HCT116 (cell line): ENCODE measurements at regions not wholly inside any gene's neighbourhood (a gene's known extent, or its start where the extent isn't known, plus 50 kb on each side); places are given as distances from the start of the nearest gene placed in this dataset.

ENCODE experiments used
- ATAC-seq: fragments of 200-7000 bp; cut with Tn5 transposase; 2 replicates; pipeline ENCODE4 v1.9.1; 2020; ENCODE audit warnings: mild to moderate bottlenecking, moderate library complexity
- BruUV-seq: library from RNA; stranded (reverse); fragments of 400-500 nt; replicated peaks from 2 replicates; lab custom pipeline; 2021; lab: Mats Ljungman, UMichigan
- CTCF ChIA-PET: fragments of 300-600 bp; sonication (Branson Sonifier 250); formaldehyde crosslinking; loops from one replicate; lab custom pipeline; 2021; ENCODE audit warnings: antibody characterized with exemption; lab: Charles Lee
- POLR2A ChIA-PET: fragments of 300-600, 350-600 bp; sonication (Branson Sonifier 250); formaldehyde crosslinking; loops from one replicate; lab custom pipeline; 2021; ENCODE audit warnings: antibody characterized with exemption; lab: Charles Lee
- RAD21 ChIA-PET, 2 experiments: fragments of 300-600 bp; sonication (Branson Sonifier 250); formaldehyde crosslinking; loops; one replicate each; lab custom pipeline; 2023; ENCODE audit warnings: low total read pairs in 2 of 2; ENCODE audit not compliant: uncharacterized antibody in 2 of 2, unreplicated experiment in 2 of 2, low non-redundant PET in 1 of 2; lab: Charles Lee
- DNase-seq: peaks from one replicate; pipeline ENCODE4 v3.0.0-alpha.2; 2010; ENCODE audit warnings: low read depth, low spot score
- H2AFZ ChIP-seq: fragments of 200-600 bp; shearing (Covaris generic), sonication (generic); 2 replicates; pipeline ENCODE4 v1.6.1; 2017; ENCODE audit warnings: low read depth, mixed run types, mixed read lengths, antibody characterized with exemption, low read length; ENCODE audit not compliant: poor library complexity, severe bottlenecking
- H3K27ac ChIP-seq: 2 replicates; pipeline ENCODE4 v1.5.1; 2012; ENCODE audit warnings: low read depth, low read length
- H3K27me3 ChIP-seq: fragments of 200-600 bp; sonication (generic); 2 replicates; pipeline ENCODE4 v1.6.1; 2016; ENCODE audit warnings: mixed run types, low read length, mixed read lengths; ENCODE audit not compliant: insufficient read depth
- H3K36me3 ChIP-seq, 2 experiments: fragments of 200-500 bp in 1 of 2; fragments of 200-600 bp in 1 of 2; sonication (Bioruptor generic) in 1 of 2; sonication (generic) in 1 of 2; 2 replicates each; pipeline versions ENCODE4 v1.5.1 to v1.6.1; 2014 to 2016; ENCODE audit warnings: low read length in 2 of 2, inconsistent platforms in 1 of 2, mixed read lengths in 1 of 2, mixed run types in 1 of 2; ENCODE audit not compliant: insufficient read depth in 2 of 2, control insufficient read depth in 1 of 2
- H3K4me1 ChIP-seq, 2 experiments: fragments of 200-600 bp in 1 of 2; sonication (generic) in 1 of 2; 2 replicates each; pipeline versions ENCODE4 v1.5.1 to v1.6.1; 2012 to 2017; ENCODE audit warnings: low read length in 2 of 2, inconsistent platforms in 1 of 2, mild to moderate bottlenecking in 1 of 2, mixed read lengths in 1 of 2, mixed run types in 1 of 2, moderate library complexity in 1 of 2; ENCODE audit not compliant: insufficient read depth in 2 of 2, control insufficient read depth in 1 of 2
- H3K4me2 ChIP-seq: fragments of 200-600 bp; sonication (generic); 2 replicates; pipeline ENCODE4 v1.6.1; 2017; ENCODE audit warnings: mixed run types, low read length, mixed read lengths
- H3K4me3 ChIP-seq, 2 experiments: fragments of 200-600 bp in 1 of 2; sonication (generic) in 1 of 2; replicated peaks in 1 of 2; 2 replicates each; pipeline ENCODE4 v1.5.1; 2011 to 2016; ENCODE audit warnings: low read length in 2 of 2, control low read depth in 1 of 2, low read depth in 1 of 2, mild to moderate bottlenecking in 1 of 2, mixed read lengths in 1 of 2, mixed run types in 1 of 2
- H3K79me2 ChIP-seq: fragments of 200-600 bp; sonication (generic); 2 replicates; pipeline ENCODE4 v1.6.1; 2017; ENCODE audit warnings: mild to moderate bottlenecking, mixed run types, low read length, moderate library complexity, mixed read lengths; ENCODE audit not compliant: insufficient read depth
- H3K9ac ChIP-seq: fragments of 200-600 bp; sonication (generic); 2 replicates; pipeline ENCODE4 v1.6.1; 2016; ENCODE audit warnings: low read length, mixed read lengths
- H3K9me2 ChIP-seq: fragments of 200-600 bp; sonication (generic), shearing (Covaris generic); 2 replicates; pipeline ENCODE4 v1.6.1; 2017; ENCODE audit warnings: mixed run types, mild to moderate bottlenecking, moderate library complexity; ENCODE audit not compliant: insufficient read depth
- H3K9me3 ChIP-seq, 2 experiments: fragments of 200-500 bp in 1 of 2; fragments of 200-600 bp in 1 of 2; sonication (Bioruptor generic) in 1 of 2; sonication (generic) in 1 of 2; 2 replicates each; pipeline ENCODE4 v1.6.1; 2014 to 2017; ENCODE audit warnings: low read length in 2 of 2, mixed read lengths in 2 of 2, inconsistent platforms in 1 of 2, low read depth in 1 of 2, mild to moderate bottlenecking in 1 of 2, mixed run types in 1 of 2, moderate library complexity in 1 of 2; ENCODE audit not compliant: control insufficient read depth in 1 of 2, insufficient read depth in 1 of 2
- H4K20me1 ChIP-seq: fragments of 200-600 bp; sonication (generic), shearing (Covaris generic); 2 replicates; pipeline ENCODE4 v1.6.1; 2017; ENCODE audit warnings: mixed run types, mild to moderate bottlenecking, moderate library complexity; ENCODE audit not compliant: insufficient read depth
- ATF3 ChIP-seq: IDR thresholded peaks from 2 replicates; pipeline ENCODE4 v1.6.1; 2012
- CTCF ChIP-seq, 3 experiments: fragments of 200-600 bp in 1 of 3; sonication (generic) in 1 of 3; IDR thresholded peaks in 2 of 3; conservative IDR thresholded peaks in 1 of 3; 2 replicates each; pipeline ENCODE4 v1.5.1; 2012 to 2017; ENCODE audit warnings: low read depth in 2 of 3, low read length in 2 of 3, antibody characterized with exemption in 1 of 3, borderline replicate concordance in 1 of 3, control low read depth in 1 of 3, mild to moderate bottlenecking in 1 of 3, mixed read lengths in 1 of 3, mixed run types in 1 of 3, moderate library complexity in 1 of 3; ENCODE audit not compliant: insufficient read depth in 1 of 3
- EGR1 ChIP-seq: IDR thresholded peaks from 2 replicates; pipeline ENCODE4 v1.6.1; 2012; ENCODE audit warnings: low read depth
- ELF1 ChIP-seq: IDR thresholded peaks from 2 replicates; pipeline ENCODE4 v1.6.1; 2012; ENCODE audit warnings: low read depth, borderline replicate concordance
- JUND ChIP-seq: IDR thresholded peaks from 2 replicates; pipeline ENCODE4 v1.6.1; 2012
- POLR2A ChIP-seq: IDR thresholded peaks from 2 replicates; pipeline ENCODE4 v1.7.0; 2011; ENCODE audit warnings: borderline replicate concordance; ENCODE audit not compliant: insufficient read depth, insufficient read length; ENCODE audit errors: extremely low read depth
- REST ChIP-seq: IDR thresholded peaks from 2 replicates; pipeline ENCODE4 v1.6.1; 2012; ENCODE audit warnings: low read depth
- SRF ChIP-seq: IDR thresholded peaks from 2 replicates; pipeline ENCODE4 v1.6.1; 2012; ENCODE audit warnings: low read depth
- TCF7L2 ChIP-seq: IDR thresholded peaks from 2 replicates; pipeline ENCODE4 v1.7.0; 2011; ENCODE audit warnings: borderline replicate concordance, inconsistent platforms; ENCODE audit not compliant: insufficient read depth, insufficient read length; ENCODE audit errors: extremely low read depth
- YY1 ChIP-seq: IDR thresholded peaks from 2 replicates; pipeline ENCODE4 v1.6.1; 2011; ENCODE audit warnings: low read length, low read depth, moderate library complexity, mild to moderate bottlenecking; ENCODE audit not compliant: insufficient replicate concordance; ENCODE audit errors: extremely low read depth
- ZBTB33 ChIP-seq: IDR thresholded peaks from 2 replicates; pipeline ENCODE4 v1.6.1; 2011; ENCODE audit warnings: mild to moderate bottlenecking, low read length, moderate library complexity; ENCODE audit not compliant: insufficient replicate concordance; ENCODE audit errors: extremely low read depth
- ZFX ChIP-seq: fragments of 450-650 bp; IDR thresholded peaks from 2 replicates; pipeline ENCODE4 v1.6.1; 2017
- ZNF274 ChIP-seq: fragments of 200-500 bp; sonication (Bioruptor generic); IDR thresholded peaks from 2 replicates; pipeline ENCODE4 v1.6.1; 2014; ENCODE audit warnings: mild to moderate bottlenecking, low read depth, low read length, inconsistent platforms
- intact Hi-C: fragments of 100-400 bp; cut with micrococcal nuclease; formaldehyde crosslinking; loops from 2 replicates; pipeline ENCODE4 v1.10.0; 2022

- Histone ChIP-seq H2AFZ (no peak overlapping the region), H3K9me2 (no peaks in the 10 kb centered on the region), H3K27me3 (no peaks in the 10 kb centered on the region), H4K20me1 (no peaks in the 10 kb centered on the region), H3K4me3 (no peak overlapping the region), H3K9me3 (no peaks in the 10 kb centered on the region), H3K27ac (no peak overlapping the region), H3K9ac (no peak overlapping the region), H3K36me3 (no peaks in the 10 kb centered on the region), H3K4me1 (no peaks in the 10 kb centered on the region), H3K4me2 (no peak overlapping the region), H3K79me2 (no peaks in the 10 kb centered on the region)
- ChIA-PET CTCF (no interaction called here), POLR2A (no interaction called here), RAD21 (no interaction called here)
- no peak for TF ChIP-seq REST
- TF ChIP-seq ZNF274 = no peak
- no peak for TF ChIP-seq JUND
- no peak for TF ChIP-seq CTCF (IDR thresholded peaks at IDR 0.05 in 2 of 3, conservative IDR thresholded peaks at IDR 0.05 in 1 of 3; ENCODE audit: borderline replicate concordance in 1 of 3, insufficient read depth in 1 of 3, low read depth in 2 of 3, low read length in 2 of 3)
- TF ChIP-seq TCF7L2 = no peak
- TF ChIP-seq SRF = no peak
- no peak for TF ChIP-seq ELF1
- no peak for TF ChIP-seq ATF3
- no peak for TF ChIP-seq YY1
- TF ChIP-seq POLR2A = no peak
- no peak for TF ChIP-seq EGR1
- TF ChIP-seq ZBTB33 = no peak
- no peak for TF ChIP-seq ZFX
- BruUV-seq = no TSS peak
- intact Hi-C loops = no loop called here
- ATAC-seq (no peak), DNase-seq (no peak)
These were observed 277.9 kb upstream of the RARB start for GRCh38 chr3:25150199-25150598.
